ENCODE measurements at regions not wholly inside any gene's neighbourhood (a gene's known extent, or its start where the extent isn't known, plus 50 kb on each side); places are given as distances from the start of the nearest gene placed in this dataset.
"Not testable (repeated sequence)": the region's sequence is repeated elsewhere in the genome, so short reads cannot be mapped to it uniquely, and the experiment has no call there.

- DNase-seq, result no peak
Observed at GRCh38 chr10:53209944-53210611, 437.5 kb upstream of the MBL2 start.

GRCh38 chr10:53183733-53184132, 411.1 kb upstream of the MBL2 start:
- no peak for DNase-seq

- DNase-seq, result no peak
Observed at GRCh38 chr10:53177468-53177867, 404.9 kb upstream of the MBL2 start.

- DNase-seq, result no peak
Observed at GRCh38 chr10:53166325-53166724, 393.7 kb upstream of the MBL2 start.

- no peak for DNase-seq
Observed at GRCh38 chr10:53162856-53163255, 390.3 kb upstream of the MBL2 start.

- no peak for DNase-seq
Observed at GRCh38 chr10:53161231-53161630, 388.6 kb upstream of the MBL2 start.

- not testable (repeated sequence) for DNase-seq
Observed at GRCh38 chr10:53155674-53156073, 383.1 kb upstream of the MBL2 start.

GRCh38 chr10:53153831-53154230, 381.2 kb upstream of the MBL2 start:
- DNase-seq, result no peak

- DNase-seq, result no peak
Observed at GRCh38 chr10:53140506-53140905, 367.9 kb upstream of the MBL2 start.

GRCh38 chr10:53135897-53136253, 363.3 kb upstream of the MBL2 start:
- no peak for DNase-seq

- DNase-seq, result no peak
Observed at GRCh38 chr10:53135213-53135896, 362.8 kb upstream of the MBL2 start.

GRCh38 chr10:53134050-53134449, 361.5 kb upstream of the MBL2 start:
- DNase-seq, result no peak

GRCh38 chr10:53130337-53130736, 357.8 kb upstream of the MBL2 start:
- no peak for DNase-seq

GRCh38 chr10:53127686-53128085, 355.1 kb upstream of the MBL2 start:
- DNase-seq, result no peak

GRCh38 chr10:53123311-53123710, 350.7 kb upstream of the MBL2 start:
- DNase-seq, result no peak

GRCh38 chr10:53122281-53122680, 349.7 kb upstream of the MBL2 start:
- no peak for DNase-seq

- DNase-seq, result no peak
Observed at GRCh38 chr10:53115660-53116059, 343.1 kb upstream of the MBL2 start.

- DNase-seq, result no peak
Observed at GRCh38 chr10:53111529-53111928, 338.9 kb upstream of the MBL2 start.

- DNase-seq, result no peak
Observed at GRCh38 chr10:53109320-53109719, 336.7 kb upstream of the MBL2 start.

GRCh38 chr10:53108317-53108934, 335.8 kb upstream of the MBL2 start:
- no peak for DNase-seq

GRCh38 chr10:53107711-53108110, 335.1 kb upstream of the MBL2 start:
- DNase-seq, result no peak

GRCh38 chr10:53102424-53102823, 329.8 kb upstream of the MBL2 start:
- DNase-seq, result no peak

GRCh38 chr10:53093878-53094277, 321.3 kb upstream of the MBL2 start:
- DNase-seq, result no peak

Data from nucleus accumbens (tissue), 56 donors.